ENCODE measurements at regions not wholly inside any gene's neighbourhood (a gene's known extent, or its start where the extent isn't known, plus 50 kb on each side); places are given as distances from the start of the nearest gene placed in this dataset.

DNA sequence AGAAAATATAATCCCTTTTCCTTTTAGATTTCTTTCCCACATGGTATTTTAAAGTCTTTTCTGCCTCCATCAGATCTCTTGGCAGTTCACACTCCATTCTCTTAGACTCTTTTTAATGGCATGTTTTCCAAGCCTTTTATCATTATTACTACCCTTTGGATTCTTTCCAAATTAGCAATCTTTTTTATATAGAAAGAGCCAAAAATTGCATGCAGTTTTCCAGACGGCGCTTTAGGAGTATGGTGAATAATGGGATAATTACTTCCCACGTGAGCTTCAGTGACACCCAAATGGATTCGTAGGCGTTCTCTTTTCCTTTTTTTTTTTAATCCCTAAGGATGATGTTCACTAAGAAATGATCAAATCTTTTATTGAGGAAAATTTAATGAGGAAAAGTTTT, 354.8 kb upstream of the DNAJC19 start:
- TF ChIP-seq, protein P1, sequence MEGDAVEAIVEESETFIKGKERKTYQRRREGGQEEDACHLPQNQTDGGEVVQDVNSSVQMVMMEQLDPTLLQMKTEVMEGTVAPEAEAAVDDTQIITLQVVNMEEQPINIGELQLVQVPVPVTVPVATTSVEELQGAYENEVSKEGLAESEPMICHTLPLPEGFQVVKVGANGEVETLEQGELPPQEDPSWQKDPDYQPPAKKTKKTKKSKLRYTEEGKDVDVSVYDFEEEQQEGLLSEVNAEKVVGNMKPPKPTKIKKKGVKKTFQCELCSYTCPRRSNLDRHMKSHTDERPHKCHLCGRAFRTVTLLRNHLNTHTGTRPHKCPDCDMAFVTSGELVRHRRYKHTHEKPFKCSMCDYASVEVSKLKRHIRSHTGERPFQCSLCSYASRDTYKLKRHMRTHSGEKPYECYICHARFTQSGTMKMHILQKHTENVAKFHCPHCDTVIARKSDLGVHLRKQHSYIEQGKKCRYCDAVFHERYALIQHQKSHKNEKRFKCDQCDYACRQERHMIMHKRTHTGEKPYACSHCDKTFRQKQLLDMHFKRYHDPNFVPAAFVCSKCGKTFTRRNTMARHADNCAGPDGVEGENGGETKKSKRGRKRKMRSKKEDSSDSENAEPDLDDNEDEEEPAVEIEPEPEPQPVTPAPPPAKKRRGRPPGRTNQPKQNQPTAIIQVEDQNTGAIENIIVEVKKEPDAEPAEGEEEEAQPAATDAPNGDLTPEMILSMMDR (IDR thresholded peaks at IDR 0.05; ENCODE audit: insufficient read depth, low read length, poor library complexity, severe bottlenecking) = no peak
- H3K4me3 ChIP-seq (replicated peaks; ENCODE audit: low read depth, low read length) = no peak overlapping the region
- no peaks in the 10 kb centered on the region for H3K27me3 ChIP-seq (replicated peaks; ENCODE audit: control insufficient read depth, insufficient read depth, low read length)
- no peak for DNase-seq (ENCODE audit: extremely low read depth, insufficient read length)
- no peaks in the 10 kb centered on the region for H3K36me3 ChIP-seq (ENCODE audit: control insufficient read depth, insufficient read depth, low read length)

DNA sequence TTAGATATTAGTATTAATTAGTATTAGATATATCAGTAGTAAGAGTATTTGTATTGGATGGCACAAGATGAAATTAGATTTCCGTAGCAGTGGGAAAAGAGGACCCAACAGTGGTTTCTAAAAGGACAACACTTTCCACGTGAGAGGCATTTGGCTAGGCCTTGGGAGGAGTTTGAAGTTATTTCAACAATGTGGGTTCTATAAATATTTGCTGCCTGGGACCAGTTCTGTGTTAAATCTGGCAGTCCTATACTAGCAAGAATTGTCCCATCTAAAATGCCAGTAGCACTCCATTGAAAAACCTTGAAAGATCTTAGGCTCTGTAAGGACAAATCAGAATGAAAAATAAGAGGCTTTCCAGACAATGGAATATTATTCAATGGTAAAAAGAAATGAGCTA, 347.1 kb upstream of the DNAJC19 start:
- TF ChIP-seq, protein P1 (IDR thresholded peaks at IDR 0.05; ENCODE audit: insufficient read depth, low read length, poor library complexity, severe bottlenecking) = no peak
- Histone ChIP-seq H3K4me3 (replicated peaks; ENCODE audit: low read depth, low read length) (no peak overlapping the region), H3K27me3 (replicated peaks; ENCODE audit: control insufficient read depth, insufficient read depth, low read length) (no peaks in the 10 kb centered on the region), H3K36me3 (ENCODE audit: control insufficient read depth, insufficient read depth, low read length) (no peaks in the 10 kb centered on the region)
- DNase-seq (ENCODE audit: extremely low read depth, insufficient read length) = no peak

DNA sequence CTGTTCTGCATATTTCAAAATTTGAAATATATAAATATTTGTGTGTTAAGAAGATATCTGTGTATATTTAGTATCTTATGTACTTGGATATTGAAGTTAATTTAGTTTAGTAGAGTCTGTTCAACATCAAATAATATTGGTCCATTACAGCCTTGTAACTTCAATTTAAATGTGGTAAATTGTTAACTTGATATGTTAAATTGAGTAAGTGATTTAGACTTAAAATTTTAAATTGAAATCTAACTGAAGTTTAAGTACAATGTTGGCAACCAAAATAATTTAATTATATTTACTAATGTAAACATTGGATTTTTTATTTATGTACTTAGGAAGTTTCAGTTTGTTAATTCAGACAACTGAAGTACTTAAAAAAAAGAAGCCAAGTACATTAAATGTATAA, 343.9 kb upstream of the DNAJC19 start:
- Histone ChIP-seq H3K27me3 (replicated peaks; ENCODE audit: control insufficient read depth, insufficient read depth, low read length) (no peaks in the 10 kb centered on the region), H3K4me3 (replicated peaks; ENCODE audit: low read depth, low read length) (no peak overlapping the region), H3K36me3 (ENCODE audit: control insufficient read depth, insufficient read depth, low read length) (no peaks in the 10 kb centered on the region)
- no peak for DNase-seq (ENCODE audit: extremely low read depth, insufficient read length)
- TF ChIP-seq, protein P1 (IDR thresholded peaks at IDR 0.05; ENCODE audit: insufficient read depth, low read length, poor library complexity, severe bottlenecking) = no peak

DNA sequence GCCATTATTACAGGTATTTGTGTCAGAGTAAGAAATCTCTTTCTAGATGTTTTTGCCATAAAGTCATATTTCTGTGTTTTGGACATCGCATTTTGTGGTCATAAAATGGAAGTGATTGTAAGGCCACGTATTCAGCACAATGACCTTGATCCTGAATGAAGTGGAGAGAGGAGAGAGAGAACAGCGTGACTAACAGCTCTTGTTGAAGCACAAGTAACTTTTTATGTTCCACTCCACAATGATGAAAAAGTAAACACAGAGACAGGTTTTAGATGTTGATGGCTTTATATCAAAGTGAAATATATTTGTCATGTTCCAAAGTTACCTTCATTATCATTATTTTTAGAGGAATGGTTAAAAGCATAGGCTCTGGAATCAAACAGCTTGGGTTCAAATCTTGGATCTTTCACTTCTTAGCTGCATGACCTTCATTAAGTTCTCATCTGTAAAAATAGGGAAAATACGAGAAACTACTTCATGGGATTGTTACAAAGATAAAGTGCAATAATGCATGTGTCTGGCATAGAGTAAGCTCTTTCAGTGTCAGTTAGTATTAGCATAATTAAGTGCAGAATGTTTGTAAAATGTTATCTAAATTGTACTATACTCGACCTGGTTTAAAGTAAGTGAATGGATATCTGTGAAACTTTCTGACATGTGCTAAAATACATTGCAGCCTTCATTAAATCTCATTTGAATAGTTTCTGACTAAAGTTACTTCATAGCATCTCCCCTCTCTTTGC, 341.5 kb upstream of the DNAJC19 start:
- TF ChIP-seq, protein P1 (IDR thresholded peaks at IDR 0.05; ENCODE audit: insufficient read depth, low read length, poor library complexity, severe bottlenecking) = no peak
- no peak for DNase-seq (ENCODE audit: extremely low read depth, insufficient read length)
- Histone ChIP-seq H3K4me3 (replicated peaks; ENCODE audit: low read depth, low read length) (no peak overlapping the region), H3K27me3 (replicated peaks; ENCODE audit: control insufficient read depth, insufficient read depth, low read length) (no peaks in the 10 kb centered on the region), H3K36me3 (ENCODE audit: control insufficient read depth, insufficient read depth, low read length) (no peaks in the 10 kb centered on the region)

DNA sequence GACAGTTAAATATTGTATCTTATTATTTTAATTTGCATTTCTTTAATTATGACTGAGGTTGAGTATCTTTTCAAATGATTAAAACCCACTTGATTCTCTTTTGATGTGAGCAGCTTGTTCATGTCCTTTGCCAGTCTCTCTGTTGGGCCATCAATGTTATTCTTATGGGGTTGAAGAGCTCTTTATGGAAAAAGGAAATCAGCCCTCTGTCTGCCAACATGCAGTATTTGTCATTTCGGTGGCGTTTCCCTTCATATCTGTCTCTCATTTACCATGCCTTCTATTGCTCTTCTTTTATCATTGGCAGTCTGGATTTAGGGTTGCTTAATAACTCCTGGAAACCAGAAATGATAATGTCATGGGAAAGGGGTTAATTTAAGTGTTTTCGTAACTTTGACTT, 340.7 kb upstream of the DNAJC19 start:
- no peak overlapping the region for H3K4me3 ChIP-seq (replicated peaks; ENCODE audit: low read depth, low read length)
- TF ChIP-seq, protein P1 (IDR thresholded peaks at IDR 0.05; ENCODE audit: insufficient read depth, low read length, poor library complexity, severe bottlenecking) = no peak
- no peaks in the 10 kb centered on the region for H3K36me3 ChIP-seq (ENCODE audit: control insufficient read depth, insufficient read depth, low read length)
- no peak for DNase-seq (ENCODE audit: extremely low read depth, insufficient read length)
- H3K27me3 ChIP-seq (replicated peaks; ENCODE audit: control insufficient read depth, insufficient read depth, low read length) = no peaks in the 10 kb centered on the region

DNA sequence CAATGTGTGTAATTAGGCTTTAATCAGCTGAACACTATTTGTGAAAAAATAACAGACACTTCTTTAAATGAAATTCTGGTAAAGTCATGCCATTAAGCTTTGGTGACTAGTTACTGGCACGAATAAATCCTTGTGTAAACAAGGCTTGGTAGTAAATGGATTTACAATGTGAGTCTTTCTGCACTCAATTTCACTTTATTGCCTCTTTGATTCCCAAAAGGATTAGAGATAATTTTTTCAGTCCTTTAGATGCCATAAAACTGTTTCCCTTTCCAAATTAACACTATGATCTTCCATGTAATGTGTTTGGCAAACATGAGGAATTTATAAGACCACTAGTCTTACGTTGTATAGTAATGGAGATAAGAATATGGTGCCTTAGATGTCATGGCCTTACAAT, 339.5 kb upstream of the DNAJC19 start:
- Histone ChIP-seq H3K27me3 (replicated peaks; ENCODE audit: control insufficient read depth, insufficient read depth, low read length) (no peaks in the 10 kb centered on the region), H3K36me3 (ENCODE audit: control insufficient read depth, insufficient read depth, low read length) (no peaks in the 10 kb centered on the region), H3K4me3 (replicated peaks; ENCODE audit: low read depth, low read length) (no peak overlapping the region)
- TF ChIP-seq, protein P1 (IDR thresholded peaks at IDR 0.05; ENCODE audit: insufficient read depth, low read length, poor library complexity, severe bottlenecking) = no peak
- no peak for DNase-seq (ENCODE audit: extremely low read depth, insufficient read length)
